OCI-LY7 (cell line): ENCODE measurements at regions not wholly inside any gene's neighbourhood (a gene's known extent, or its start where the extent isn't known, plus 50 kb on each side); places are given as distances from the start of the nearest gene placed in this dataset.

Source experiments
- BruUV-seq: library from RNA; stranded (reverse); fragments of 400-500 nt; replicated peaks from 2 replicates; lab custom pipeline; 2021; lab: Mats Ljungman, UMichigan
- CTCF ChIA-PET: fragments of 300-600 bp; sonication (Branson Sonifier 250); formaldehyde crosslinking; loops from one replicate; lab custom pipeline; 2022; ENCODE audit warnings: antibody characterized with exemption; ENCODE audit not compliant: unreplicated experiment; lab: Charles Lee
- POLR2A ChIA-PET: fragments of 300-600 bp; sonication (Branson Sonifier 250); formaldehyde crosslinking; loops from one replicate; lab custom pipeline; 2022; ENCODE audit warnings: antibody characterized with exemption; lab: Charles Lee
- DNase-seq: peaks from one replicate; pipeline ENCODE4 v3.0.0-alpha.2; 2015; ENCODE audit warnings: low spot score
- H2AFZ ChIP-seq: fragments of 200-600 bp; sonication (generic), shearing (Covaris generic); 2 replicates; pipeline ENCODE4 v1.6.1; 2014; ENCODE audit warnings: mild to moderate bottlenecking, antibody characterized with exemption, low read length, moderate library complexity
- H3K27ac ChIP-seq: fragments of 200-600 bp; sonication (generic); 2 replicates; pipeline ENCODE4 v1.5.1; 2014; ENCODE audit warnings: mixed run types, low read depth, mild to moderate bottlenecking, moderate library complexity, low read length, inconsistent platforms; ENCODE audit not compliant: poor library complexity, severe bottlenecking
- H3K36me3 ChIP-seq: fragments of 200-600 bp; sonication (generic); 2 replicates; pipeline ENCODE4 v1.6.1; 2014; ENCODE audit warnings: mild to moderate bottlenecking, antibody characterized with exemption, low read length, moderate library complexity, mixed read lengths; ENCODE audit not compliant: insufficient read depth
- H3K4me1 ChIP-seq: fragments of 200-600 bp; sonication (generic); 2 replicates; pipeline ENCODE4 v1.5.1; 2014; ENCODE audit warnings: mild to moderate bottlenecking, low read length; ENCODE audit not compliant: insufficient read depth, poor library complexity, severe bottlenecking
- H3K4me2 ChIP-seq: fragments of 200-600 bp; sonication (generic); 2 replicates; pipeline ENCODE4 v1.6.1; 2014; ENCODE audit warnings: mild to moderate bottlenecking, low read length
- H3K4me3 ChIP-seq: fragments of 200-600 bp; sonication (generic); 2 replicates; pipeline ENCODE4 v1.5.1; 2014; ENCODE audit warnings: mild to moderate bottlenecking, low read depth, low read length; ENCODE audit not compliant: poor library complexity, severe bottlenecking
- H3K79me2 ChIP-seq: fragments of 200-600 bp; sonication (generic); 2 replicates; pipeline ENCODE4 v1.6.1; 2016; ENCODE audit warnings: low read depth, mild to moderate bottlenecking, low read length, moderate library complexity, mixed read lengths; ENCODE audit not compliant: insufficient read depth
- H3K9me2 ChIP-seq: fragments of 200-600 bp; sonication (generic); 2 replicates; pipeline ENCODE4 v1.6.1; 2016; ENCODE audit warnings: mild to moderate bottlenecking, low read length, mixed read lengths; ENCODE audit not compliant: insufficient read depth
- H3K9me3 ChIP-seq: fragments of 200-600 bp; sonication (generic); 2 replicates; pipeline ENCODE4 v1.6.1; 2014; ENCODE audit warnings: mild to moderate bottlenecking, mixed run types, low read length, mixed read lengths
- H4K20me1 ChIP-seq: fragments of 200-600 bp; sonication (generic); 2 replicates; pipeline ENCODE4 v1.6.1; 2014; ENCODE audit warnings: mild to moderate bottlenecking, antibody characterized with exemption, low read length, moderate library complexity, mixed read lengths; ENCODE audit not compliant: insufficient read depth
- CTCF ChIP-seq: fragments of 200-600 bp; sonication (generic); conservative IDR thresholded peaks from 2 replicates; pipeline ENCODE4 v1.5.1; 2014; ENCODE audit warnings: mild to moderate bottlenecking, antibody characterized with exemption, low read length, moderate library complexity, mixed read lengths
- EZH2phosphoT487 ChIP-seq: fragments of 200-600 bp; sonication (generic); IDR thresholded peaks from 2 replicates; pipeline ENCODE4 v1.6.1; 2018; ENCODE audit warnings: low read depth, borderline replicate concordance, mild to moderate bottlenecking, mixed run types, antibody characterized with exemption, low read length, moderate library complexity, mixed read lengths
- intact Hi-C: fragments of 100-400 bp; cut with micrococcal nuclease; formaldehyde crosslinking; loops from one replicate; pipeline ENCODE4 v1.10.0; 2022; ENCODE audit not compliant: unreplicated experiment

- Histone ChIP-seq H3K4me3 (no peak overlapping the region), H3K36me3 (no peaks in the 10 kb centered on the region), H3K4me2 (no peak overlapping the region), H3K4me1 (no peaks in the 10 kb centered on the region), H4K20me1 (no peaks in the 10 kb centered on the region), H3K27ac (no peak overlapping the region), H3K9me3 (no peaks in the 10 kb centered on the region), H3K9me2 (no peaks in the 10 kb centered on the region), H3K79me2 (no peaks in the 10 kb centered on the region), H2AFZ (no peak overlapping the region)
- DNase-seq = no peak
- intact Hi-C loops = no loop called here
- ChIA-PET CTCF (no interaction called here), POLR2A (interaction anchor here (0.7 kb wide), 1 partner anchor 123 kb away, joined by 3 read pairs; no protein-coding TSS in a partner anchor)
- no TSS peak for BruUV-seq
- no peak for TF ChIP-seq EZH2phosphoT487
- TF ChIP-seq CTCF = 0 out of 2 replicates have a peak, but pooled peaks have one; percentile 34
Observed at GRCh38 chr6:55963301-55963700, 87.9 kb upstream of the BMP5 start.

GRCh38 chr6:55960344-55960743 lies 85.0 kb upstream of the BMP5 start:
- Histone ChIP-seq H3K9me3 (no peaks in the 10 kb centered on the region), H4K20me1 (no peaks in the 10 kb centered on the region), H2AFZ (no peak overlapping the region), H3K36me3 (no peaks in the 10 kb centered on the region), H3K4me1 (no peaks in the 10 kb centered on the region), H3K79me2 (no peaks in the 10 kb centered on the region), H3K4me2 (no peak overlapping the region), H3K27ac (no peak overlapping the region), H3K9me2 (no peaks in the 10 kb centered on the region), H3K4me3 (no peak overlapping the region)
- POLR2A ChIA-PET = no interaction called here
- TF ChIP-seq EZH2phosphoT487 = no peak
- no peak for DNase-seq
- intact Hi-C loops = no loop called here
- CTCF ChIA-PET = no interaction called here
- BruUV-seq = no TSS peak

- TF ChIP-seq EZH2phosphoT487 = no peak
- no peak for TF ChIP-seq CTCF
- Histone ChIP-seq H3K4me3 (no peak overlapping the region), H3K9me3 (no peaks in the 10 kb centered on the region), H3K27ac (no peak overlapping the region), H3K4me2 (no peak overlapping the region), H4K20me1 (no peaks in the 10 kb centered on the region), H3K79me2 (no peaks in the 10 kb centered on the region), H2AFZ (no peak overlapping the region), H3K9me2 (no peaks in the 10 kb centered on the region), H3K4me1 (no peaks in the 10 kb centered on the region), H3K36me3 (no peaks in the 10 kb centered on the region)
- no TSS peak for BruUV-seq
- CTCF ChIA-PET = no interaction called here
- intact Hi-C loops = no loop called here
- POLR2A ChIA-PET = no interaction called here
- DNase-seq = no peak
Observed at GRCh38 chr6:55958790-55959189, 83.4 kb upstream of the BMP5 start.
